CD4-positive, alpha-beta T cell treated with Interleukin-6 at 100 ng/mL for 8 hours (primary cell): ENCODE measurements at regions not wholly inside any gene's neighbourhood (a gene's known extent, or its start where the extent isn't known, plus 50 kb on each side); places are given as distances from the start of the nearest gene placed in this dataset.
"Not testable (repeated sequence)": the region's sequence is repeated elsewhere in the genome, so short reads cannot be mapped to it uniquely, and the experiment has no call there.

Experiments used
- DNase-seq: peaks from one replicate; pipeline ENCODE4 v3.0.0-alpha.2; 2020; ENCODE audit warnings: mixed read lengths, low spot score

DNA sequence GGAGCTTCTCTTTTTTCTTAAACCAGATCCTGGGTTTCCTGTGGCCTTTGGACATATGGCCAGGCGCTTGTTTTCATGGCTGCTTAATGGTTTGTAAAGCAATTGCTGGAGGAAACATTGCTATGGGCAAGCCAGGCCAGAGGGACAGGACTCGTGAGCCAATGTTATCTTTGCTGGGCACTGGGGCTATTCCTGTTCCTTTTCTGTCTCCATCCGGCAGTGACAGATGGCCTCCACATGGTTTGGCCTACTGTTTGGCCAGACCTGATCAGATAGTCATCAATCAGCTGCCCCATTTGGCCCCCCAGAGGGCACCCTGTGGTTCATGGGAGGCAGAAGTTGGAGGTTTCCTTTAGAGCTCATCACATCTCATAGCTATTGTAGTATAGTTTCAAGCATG is 326.1 kb upstream of the ROPN1 start:
- no peak for DNase-seq

DNA sequence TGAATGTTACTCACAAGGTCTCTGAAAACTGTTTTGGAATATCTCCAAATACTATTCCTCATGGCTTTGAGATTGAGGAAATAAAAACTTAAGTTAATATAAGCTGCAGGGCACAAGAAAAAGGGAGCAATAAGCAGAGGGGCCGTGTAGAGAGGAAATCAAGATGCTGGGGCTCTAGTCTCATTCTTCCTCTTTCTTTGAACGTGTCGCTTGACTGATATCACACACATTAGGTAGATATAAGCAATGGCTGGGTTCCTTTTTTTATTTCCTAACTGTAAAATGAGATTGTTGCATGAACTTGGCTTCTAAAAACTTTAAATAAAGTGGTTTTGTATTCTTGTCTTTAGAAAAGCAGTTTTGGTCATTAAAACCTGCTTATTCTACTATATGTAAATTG is 326.7 kb upstream of the ROPN1 start:
- DNase-seq = no peak

GRCh38 chr3:124320976-124321375 is 329.1 kb upstream of the ROPN1 start:
- DNase-seq = no peak

DNA sequence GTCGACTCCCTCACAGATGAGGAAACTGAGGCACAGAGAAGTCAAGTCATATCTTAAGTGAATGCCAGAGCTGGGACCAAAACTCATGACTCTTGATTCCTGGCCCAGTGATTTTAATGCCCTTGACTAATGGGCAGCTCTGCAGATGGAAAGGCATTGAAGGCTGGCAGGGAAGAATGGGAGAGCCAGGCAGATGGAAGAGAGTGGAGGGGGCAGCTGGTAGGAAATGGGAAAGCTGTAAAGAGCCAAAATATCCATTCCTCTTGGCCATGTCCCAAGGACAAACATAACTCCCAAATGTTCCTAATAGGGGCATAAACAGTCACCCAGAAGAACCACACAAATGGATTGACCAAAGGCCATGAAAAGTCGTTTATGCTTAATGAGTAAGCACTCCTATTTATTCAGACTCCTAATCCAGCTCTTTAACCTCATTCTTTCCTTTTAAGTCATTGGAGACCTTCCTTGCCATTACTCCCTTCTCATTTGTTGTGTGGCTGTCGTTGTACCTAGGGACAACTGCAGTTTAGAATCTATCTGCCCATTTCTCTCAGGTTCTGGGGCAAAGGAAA is 330.5 kb upstream of the ROPN1 start:
- no peak for DNase-seq

- no peak for DNase-seq
These were observed 331.0 kb upstream of the ROPN1 start for GRCh38 chr3:124322966-124323365.

DNA sequence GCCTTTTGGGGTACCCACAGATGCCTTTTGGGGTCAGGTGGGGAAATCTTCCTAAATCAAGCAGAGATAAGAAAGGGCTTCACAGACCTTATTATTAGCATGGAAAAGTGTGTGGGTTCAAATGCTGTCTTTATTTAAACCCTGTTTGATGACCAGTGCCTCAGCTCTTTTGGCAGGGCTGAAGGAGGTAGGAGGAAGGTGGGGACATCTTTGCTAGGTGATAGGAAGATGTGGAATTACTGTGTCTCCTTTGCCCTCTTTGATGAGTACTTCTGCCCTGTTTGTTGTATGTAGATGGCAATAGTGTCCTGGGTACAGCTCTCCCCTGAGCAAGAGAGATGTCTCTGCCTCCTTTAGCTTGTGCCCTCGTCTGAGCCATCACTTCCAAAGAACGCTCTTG is 333.3 kb upstream of the ROPN1 start:
- no peak for DNase-seq

- DNase-seq = no peak
These were observed 337.8 kb upstream of the ROPN1 start for GRCh38 chr3:124329723-124330122.

DNA sequence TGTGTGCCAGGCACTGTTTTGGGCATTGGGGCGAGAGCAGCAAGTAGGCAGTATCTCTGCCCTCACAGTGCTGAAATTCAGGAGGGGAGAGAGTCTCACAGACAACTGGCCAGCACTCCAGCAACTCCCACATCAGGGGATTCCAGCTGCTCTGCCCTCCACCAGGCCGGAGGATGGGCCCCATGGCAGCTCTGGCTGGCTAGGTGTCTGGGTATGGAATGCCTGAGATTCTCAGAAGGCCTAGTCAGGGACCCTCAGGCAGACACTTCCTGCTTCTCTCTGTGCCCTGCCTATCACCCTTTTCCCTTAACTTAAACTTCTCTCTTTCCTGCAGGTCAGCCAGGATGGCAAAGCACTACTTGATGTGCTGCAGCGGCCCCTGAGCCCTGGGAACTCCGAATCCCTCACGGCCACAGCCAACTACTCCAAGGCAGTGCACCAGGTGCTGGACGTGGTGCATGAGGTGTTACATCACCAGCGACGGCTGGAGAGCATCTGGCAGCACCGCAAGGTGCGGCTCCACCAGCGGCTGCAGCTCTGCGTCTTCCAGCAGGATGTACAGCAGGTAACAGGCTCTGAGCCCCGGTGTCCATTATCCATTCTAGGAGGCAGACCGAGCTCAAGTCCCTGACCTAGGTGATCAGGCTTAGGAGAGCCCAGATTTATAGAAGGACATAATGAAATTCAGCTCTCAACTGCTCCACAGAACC is 342.2 kb upstream of the ROPN1 start:
- DNase-seq = no peak

DNA sequence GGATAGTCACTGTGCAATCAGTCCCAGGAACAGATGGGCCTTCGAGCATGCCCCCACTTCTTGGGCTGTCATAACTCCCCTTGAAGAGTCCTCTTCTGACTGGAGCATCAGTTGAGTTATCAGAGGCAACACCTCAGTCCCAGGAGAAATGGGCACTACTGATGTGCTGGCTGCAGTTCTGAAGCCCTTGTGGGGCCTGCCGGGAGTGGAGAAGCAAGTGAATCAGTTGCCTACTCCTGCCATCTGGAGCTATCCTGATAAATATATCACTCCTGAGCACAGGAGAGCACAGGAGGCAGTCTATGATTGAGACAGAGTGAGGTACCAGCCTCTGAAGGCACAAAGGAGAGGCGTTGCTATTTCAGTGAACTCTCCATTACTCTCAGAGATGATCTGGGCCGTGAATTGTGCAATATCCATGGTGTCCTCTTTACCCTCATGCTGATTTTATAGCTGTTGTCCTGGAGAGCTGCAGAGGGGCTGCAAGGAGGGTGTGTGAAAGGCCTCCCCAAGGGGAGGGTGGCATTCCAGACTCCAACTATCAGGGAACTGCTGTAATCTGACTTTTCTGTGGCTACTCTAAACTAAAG is 344.2 kb upstream of the ROPN1 start:
- no peak for DNase-seq

GRCh38 chr3:124345845-124346244 is 353.9 kb upstream of the ROPN1 start:
- no peak for DNase-seq

DNA sequence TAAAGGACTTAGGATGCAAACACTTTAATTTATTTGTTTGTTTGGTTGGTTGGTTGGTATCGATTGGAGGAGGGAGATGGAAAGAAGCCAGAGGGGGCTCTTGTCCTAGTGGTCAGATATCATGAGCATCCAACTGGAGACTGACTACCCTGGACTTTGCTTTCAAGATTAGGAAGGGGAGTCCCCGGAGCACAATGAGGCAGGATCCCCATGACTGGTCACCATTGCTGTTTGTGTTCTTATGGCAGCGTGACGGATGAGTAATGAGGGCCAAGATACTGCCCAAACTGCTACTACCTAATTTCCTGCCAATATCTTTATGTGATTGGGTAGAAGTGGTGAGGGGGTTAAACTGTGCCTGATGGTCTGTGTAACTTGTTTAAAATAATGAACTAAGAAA is 354.6 kb upstream of the ROPN1 start:
- DNase-seq = no peak

- DNase-seq = no peak
These were observed 355.5 kb upstream of the ROPN1 start for GRCh38 chr3:124347418-124347817.

GRCh38 chr3:124348555-124348954 is 356.6 kb upstream of the ROPN1 start:
- DNase-seq = not testable (repeated sequence)

DNA sequence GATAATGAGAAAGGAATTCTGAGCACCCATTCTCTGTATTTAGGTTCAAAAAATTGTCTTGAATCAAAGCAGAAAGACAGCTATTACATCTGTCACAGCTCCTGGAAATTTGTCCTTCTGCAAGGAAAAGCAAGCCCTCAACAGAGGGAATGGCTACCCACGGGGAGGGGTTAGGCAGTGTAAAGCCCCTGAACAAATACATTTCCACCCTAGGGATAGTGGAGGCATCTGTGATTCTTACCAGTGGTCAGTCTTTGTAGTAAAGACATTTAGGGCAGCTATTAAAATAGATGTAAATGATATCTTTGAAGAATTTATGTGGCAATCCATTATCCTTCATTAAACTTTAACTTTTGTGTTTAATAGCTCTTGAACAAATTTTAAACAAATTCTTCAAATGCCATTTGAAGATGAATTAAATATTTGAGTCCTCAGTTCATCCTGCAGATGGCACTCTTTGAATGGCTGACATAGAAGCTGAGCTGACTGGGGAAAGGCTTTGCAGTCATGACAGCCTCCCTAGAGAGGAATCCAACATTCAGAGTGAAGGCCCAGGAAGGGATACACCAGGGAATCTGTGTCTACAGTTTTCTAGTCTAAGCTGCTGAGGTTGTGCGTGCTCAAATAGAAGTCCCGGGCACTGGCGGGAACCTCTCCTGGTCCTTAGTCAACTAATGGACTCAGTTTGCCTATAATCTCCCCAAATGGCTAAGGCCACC is 359.7 kb upstream of the ROPN1 start:
- DNase-seq = no peak

DNA sequence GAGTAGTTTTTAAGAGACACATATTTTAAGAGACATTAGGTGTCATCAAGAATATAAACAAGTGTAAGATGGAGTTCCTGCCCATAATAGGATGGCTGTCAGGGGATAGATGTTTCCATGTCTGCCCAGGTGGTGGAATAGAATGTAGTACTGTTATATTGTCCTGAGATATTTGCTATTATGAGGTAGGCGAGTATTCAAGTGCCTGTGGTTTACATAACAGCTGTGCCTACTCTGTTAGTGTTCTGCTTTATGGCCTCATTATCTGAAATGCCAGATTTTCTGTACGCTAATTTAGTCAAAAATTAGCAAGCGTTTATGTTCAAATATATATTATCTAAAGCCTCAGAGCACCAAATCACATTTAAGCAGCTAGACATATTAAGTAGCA is 360.2 kb upstream of the ROPN1 start:
- no peak for DNase-seq

DNA sequence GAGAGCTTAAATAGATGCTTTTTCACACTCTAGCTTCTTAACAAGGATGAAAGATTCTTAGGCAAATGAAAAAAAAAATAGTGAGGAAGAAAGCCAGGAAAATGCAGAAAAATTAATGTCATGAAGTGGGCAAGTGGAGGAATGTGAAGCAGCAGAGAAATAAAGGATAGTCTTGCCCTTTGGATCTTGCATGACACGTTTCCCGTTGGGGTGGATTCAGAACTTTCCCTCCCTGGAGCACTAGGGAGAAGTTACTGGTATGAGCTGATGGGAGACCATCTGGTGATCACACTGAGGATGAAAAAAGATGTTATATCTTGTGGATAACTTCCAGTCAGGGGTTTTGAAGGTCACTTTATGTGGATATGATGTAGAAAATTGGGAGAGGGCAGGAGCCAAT is 361.8 kb upstream of the ROPN1 start:
- DNase-seq = no peak

GRCh38 chr3:124354150-124354549 is 362.2 kb upstream of the ROPN1 start:
- no peak for DNase-seq

GRCh38 chr3:124358156-124358555 is 366.2 kb upstream of the ROPN1 start:
- no peak for DNase-seq

DNA sequence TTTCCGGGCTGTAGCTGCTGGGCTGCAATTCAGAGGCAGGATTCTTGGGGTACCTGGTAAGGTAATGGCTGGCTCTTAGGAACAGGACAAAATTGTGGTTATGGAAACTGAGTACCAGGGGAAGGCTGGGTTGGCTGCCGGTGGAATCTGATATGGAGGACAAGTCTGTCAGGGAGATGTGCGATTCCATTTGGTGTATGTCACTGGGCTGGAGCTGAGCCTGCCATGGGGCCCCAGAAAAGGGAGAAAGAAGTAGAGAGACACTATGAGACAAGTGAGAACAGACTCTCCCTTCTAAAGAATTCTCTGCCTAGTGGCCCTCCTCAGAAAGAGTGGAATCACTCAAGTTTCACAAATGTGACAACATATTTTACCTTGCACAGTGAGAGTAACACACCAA is 368.2 kb upstream of the ROPN1 start:
- DNase-seq = no peak

- DNase-seq = no peak
These were observed 368.6 kb upstream of the ROPN1 start for GRCh38 chr3:124360563-124360962.

- DNase-seq = no peak
These were observed 368.7 kb upstream of the UMPS start for GRCh38 chr3:124361566-124361965.

- no peak for DNase-seq
These were observed 367.8 kb upstream of the UMPS start for GRCh38 chr3:124362455-124362854.

- no peak for DNase-seq
These were observed 366.8 kb upstream of the UMPS start for GRCh38 chr3:124363476-124363875.
